K562 (cell line): ENCODE measurements at regions not wholly inside any gene's neighbourhood (a gene's known extent, or its start where the extent isn't known, plus 50 kb on each side); places are given as distances from the start of the nearest gene placed in this dataset.

Experiments
- ARID4B ChIP-seq: sonication (generic); formaldehyde crosslinking; IDR thresholded peaks from 2 replicates; pipeline ENCODE4 v1.8.0; 2022; ENCODE audit warnings: mild to moderate bottlenecking, missing genetic modification reagents
- CBFA2T2 ChIP-seq: fragments of 450-650 bp; conservative IDR thresholded peaks from 2 replicates; pipeline ENCODE4 v1.6.1; 2017; ENCODE audit warnings: mild to moderate bottlenecking
- FOXP1 ChIP-seq: sonication (generic); formaldehyde crosslinking; IDR thresholded peaks from 2 replicates; pipeline ENCODE4 v1.8.0; 2022; ENCODE audit warnings: mild to moderate bottlenecking, missing genetic modification reagents
- HNRNPL ChIP-seq: fragments of 200-400 bp; formaldehyde crosslinking; IDR thresholded peaks from 2 replicates; pipeline ENCODE4 v1.6.1; 2017; ENCODE audit warnings: low read depth, mild to moderate bottlenecking, low read length
- LCOR ChIP-seq: sonication (generic); formaldehyde crosslinking; IDR thresholded peaks from 2 replicates; pipeline ENCODE4 v1.8.0; 2022; ENCODE audit warnings: mild to moderate bottlenecking, missing genetic modification reagents
- MXD1 ChIP-seq: fragments of 250-450 bp; sonication (Bioruptor Pico); IDR thresholded peaks from 2 replicates; pipeline ENCODE4 v1.8.0; 2021; ENCODE audit warnings: borderline replicate concordance, mild to moderate bottlenecking, moderate library complexity; ENCODE audit not compliant: poor library complexity, severe bottlenecking
- NFIX ChIP-seq: fragments of 250-450 bp; sonication (Bioruptor Pico); IDR thresholded peaks from 2 replicates; pipeline ENCODE4 v1.4.0; 2020; ENCODE audit warnings: low read depth, mild to moderate bottlenecking, moderate library complexity
- OTX1 ChIP-seq: fragments of 450-650 bp; formaldehyde crosslinking; IDR thresholded peaks from 2 replicates; pipeline ENCODE4 v1.4.0; 2022; ENCODE audit warnings: mild to moderate bottlenecking
- RBBP5 ChIP-seq: fragments of 200-600 bp; sonication (generic); IDR thresholded peaks from 2 replicates; pipeline ENCODE4 v1.6.1; 2012; ENCODE audit warnings: borderline replicate concordance, mild to moderate bottlenecking, low read length, control low read depth, inconsistent platforms; ENCODE audit not compliant: insufficient read depth, poor library complexity, severe bottlenecking
- TCF7L2 ChIP-seq: fragments of 150-350 bp; IDR thresholded peaks from 2 replicates; pipeline ENCODE4 v1.6.1; 2016; ENCODE audit warnings: low read depth, mild to moderate bottlenecking, low read length, moderate library complexity
- TEAD2 ChIP-seq: fragments of 450-650 bp; IDR thresholded peaks from 2 replicates; pipeline ENCODE4 v1.6.1; 2016; ENCODE audit warnings: missing genetic modification characterization, control low read depth, missing compliant biosample characterization
- ZNF778 ChIP-seq: fragments of 450-650 bp; formaldehyde crosslinking; IDR thresholded peaks from 2 replicates; pipeline ENCODE4 v1.4.0; 2020; ENCODE audit warnings: mild to moderate bottlenecking, moderate library complexity

- TF ChIP-seq TEAD2 = no peak
- no peak for TF ChIP-seq RBBP5
- no peak for TF ChIP-seq CBFA2T2
- no peak for TF ChIP-seq HNRNPL
- no peak for TF ChIP-seq LCOR (CRISPR knock-in tag)
- TF ChIP-seq ZNF778 (CRISPR knock-in tag) = no peak
- no peak for TF ChIP-seq ARID4B (CRISPR knock-in tag)
- no peak for TF ChIP-seq OTX1 (CRISPR knock-in tag)
- TF ChIP-seq FOXP1 (CRISPR knock-in tag) = no peak
- TF ChIP-seq TCF7L2 = no peak
- no peak for TF ChIP-seq MXD1 (CRISPR knock-in tag)
- TF ChIP-seq NFIX (CRISPR knock-in tag) = no peak
These were observed 554.2 kb upstream of the KCNMB2 start (continued) for GRCh38 chr3:177982034-177982433.
